BJ (cell line): ENCODE measurements at regions not wholly inside any gene's neighbourhood (a gene's known extent, or its start where the extent isn't known, plus 50 kb on each side); places are given as distances from the start of the nearest gene placed in this dataset.

Source experiments
- CTCF ChIA-PET: fragments of 350-600 bp; formaldehyde crosslinking; extraction: SDS; loops from one replicate; lab custom pipeline; 2021; ENCODE audit warnings: antibody characterized with exemption, inconsistent platforms; lab: Yijun Ruan, JAX
- POLR2A ChIA-PET: fragments of 300-600 bp; sonication (Branson Sonifier 250); formaldehyde crosslinking; extraction: SDS; loops from one replicate; lab custom pipeline; 2021; ENCODE audit warnings: antibody characterized with exemption; lab: Charles Lee
- DNase-seq: peaks from one replicate; pipeline ENCODE4 v3.0.0-alpha.2; 2011; ENCODE audit warnings: low read depth
- H3K27me3 ChIP-seq: 2 replicates; pipeline ENCODE4 v1.6.0; 2011; ENCODE audit warnings: low read length; ENCODE audit not compliant: control insufficient read depth, insufficient read depth
- H3K36me3 ChIP-seq: 2 replicates; pipeline ENCODE4 v1.5.1; 2011; ENCODE audit warnings: low read length; ENCODE audit not compliant: control insufficient read depth, insufficient read depth
- H3K4me3 ChIP-seq: 2 replicates; pipeline ENCODE4 v1.5.1; 2011; ENCODE audit warnings: low read depth, mild to moderate bottlenecking, control low read depth, low read length
- CTCF ChIP-seq: IDR thresholded peaks from 2 replicates; pipeline ENCODE4 v1.5.1; 2011; ENCODE audit warnings: low read depth, mild to moderate bottlenecking, control low read depth, inconsistent platforms, low read length, moderate library complexity; ENCODE audit not compliant: insufficient read depth

DNA sequence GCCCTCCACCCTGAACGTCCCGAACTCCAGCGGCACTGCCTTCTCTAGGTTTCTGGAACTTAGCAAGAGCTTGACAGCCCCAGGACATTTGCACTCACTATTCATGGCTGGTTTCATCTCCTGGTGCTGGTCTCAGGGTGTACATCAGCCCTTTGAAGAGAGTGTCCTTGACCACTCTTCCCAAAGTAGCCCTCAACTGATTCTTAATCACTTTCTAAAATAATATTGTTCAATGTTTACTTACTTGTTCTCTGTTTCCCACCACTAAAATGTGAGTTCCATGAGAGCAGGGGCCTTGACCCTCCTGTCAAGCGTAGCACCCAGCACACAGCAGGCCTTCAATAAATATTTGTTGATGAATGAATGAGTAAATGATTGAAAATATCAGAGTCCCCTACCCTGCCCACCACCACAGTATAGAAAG lies 262.5 kb downstream of the RHOU start:
- POLR2A ChIA-PET = no interaction called here
- CTCF ChIA-PET = interaction anchor here (0.6 kb wide), 1 partner anchor 18 kb away, joined by 3 read pairs; no protein-coding TSS in a partner anchor
- no peaks in the 10 kb centered on the region for H3K27me3 ChIP-seq
- no peaks in the 10 kb centered on the region for H3K36me3 ChIP-seq
- TF ChIP-seq CTCF = no peak
- DNase-seq = no peak
- no peak overlapping the region for H3K4me3 ChIP-seq

DNA sequence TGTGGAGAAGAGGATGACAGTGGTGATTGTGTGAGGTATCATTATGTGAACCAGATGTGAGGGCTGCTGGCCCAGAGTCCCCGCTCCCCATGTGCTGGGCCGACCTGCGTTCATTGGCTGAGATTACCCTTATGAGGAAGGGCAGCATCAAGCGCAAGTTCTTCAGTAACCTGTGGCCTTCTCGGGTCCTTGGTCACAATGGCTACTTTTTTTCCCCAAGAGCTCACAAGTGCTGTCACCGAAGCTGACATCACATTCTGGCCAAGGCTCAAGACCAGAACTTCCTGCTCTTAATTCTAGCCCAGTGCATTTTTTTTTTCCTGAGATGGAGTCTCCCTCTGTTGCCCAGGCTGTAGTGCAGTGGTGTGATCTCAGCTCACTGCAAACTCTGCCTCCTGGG lies 262.9 kb downstream of the RHOU start:
- no peak for TF ChIP-seq CTCF
- Histone ChIP-seq H3K27me3 (no peaks in the 10 kb centered on the region), H3K4me3 (no peak overlapping the region), H3K36me3 (no peaks in the 10 kb centered on the region)
- ChIA-PET CTCF (interaction anchor here (0.6 kb wide), 1 partner anchor 18 kb away, joined by 3 read pairs; no protein-coding TSS in a partner anchor), POLR2A (no interaction called here)
- no peak for DNase-seq

- POLR2A ChIA-PET = no interaction called here
- H3K27me3 ChIP-seq = no peaks in the 10 kb centered on the region
- no peaks in the 10 kb centered on the region for H3K36me3 ChIP-seq
- CTCF ChIA-PET = no interaction called here
- no peak overlapping the region for H3K4me3 ChIP-seq
- DNase-seq = no peak
- no peak for TF ChIP-seq CTCF
Observed at GRCh38 chr1:228999446-229000170, 264.3 kb downstream of the RHOU start.

DNA sequence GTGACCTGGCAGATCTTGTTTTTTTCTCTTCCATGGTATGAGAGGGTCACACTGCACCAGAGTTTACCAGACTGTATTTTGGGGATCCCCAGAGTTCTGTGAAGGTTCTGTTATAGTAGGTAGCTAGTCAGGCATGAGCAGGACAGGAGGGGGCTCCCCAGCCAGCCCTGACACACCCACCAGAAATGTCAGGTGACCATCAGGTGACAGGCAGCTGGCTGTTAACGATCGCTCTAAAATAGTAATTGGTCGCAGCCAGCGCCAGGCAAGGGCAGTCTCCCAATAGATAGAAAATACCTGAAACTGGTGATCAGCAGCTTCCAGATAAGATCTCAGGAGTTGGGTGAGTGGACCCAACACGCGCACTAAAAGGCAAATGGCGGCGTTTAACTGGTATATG lies 264.9 kb downstream of the RHOU start:
- POLR2A ChIA-PET = no interaction called here
- CTCF ChIA-PET = no interaction called here
- DNase-seq = no peak
- H3K36me3 ChIP-seq = no peaks in the 10 kb centered on the region
- TF ChIP-seq CTCF = no peak
- H3K4me3 ChIP-seq = no peak overlapping the region
- H3K27me3 ChIP-seq = peaks cover 1% of the 10 kb centered on the region; the same call in 1 of the 2 replicates

- TF ChIP-seq CTCF = no peak
- ChIA-PET POLR2A (no interaction called here), CTCF (no interaction called here)
- no peak for DNase-seq
- Histone ChIP-seq H3K36me3 (no peaks in the 10 kb centered on the region), H3K27me3 (peaks cover 1% of the 10 kb centered on the region; the same call in 1 of the 2 replicates), H3K4me3 (no peak overlapping the region)
Observed at GRCh38 chr1:229001467-229002011, 266.3 kb downstream of the RHOU start.
